Aorta (tissue), 5 donors: ENCODE measurements at regions not wholly inside any gene's neighbourhood (a gene's known extent, or its start where the extent isn't known, plus 50 kb on each side); places are given as distances from the start of the nearest gene placed in this dataset.

Experiments
- ATAC-seq: fragments of 200-7000 bp; cut with Tn5 transposase; one replicate; pipeline ENCODE4 v1.9.1; 2022; ENCODE audit warnings: moderate library complexity; ENCODE audit not compliant: low FRiP score
- DNase-seq, 2 donors: peaks; one replicate each; pipeline ENCODE4 v3.0.0-alpha.2; 2020
- H3K27ac ChIP-seq, 2 donors: one replicate each; pipeline ENCODE4 v1.5.1; 2013; ENCODE audit warnings: low read length in 2 of 2, mild to moderate bottlenecking in 2 of 2, moderate library complexity in 2 of 2, control low read depth in 1 of 2, inconsistent platforms in 1 of 2, low read depth in 1 of 2
- H3K27me3 ChIP-seq, 2 donors: one replicate each; pipeline ENCODE4 v1.6.1; 2013; ENCODE audit warnings: control low read depth in 1 of 2, low read length in 1 of 2, mild to moderate bottlenecking in 1 of 2, moderate library complexity in 1 of 2; ENCODE audit not compliant: insufficient read depth in 2 of 2, control insufficient read depth in 1 of 2
- H3K36me3 ChIP-seq, 2 donors: one replicate each; pipeline ENCODE4 v1.6.1; 2013; ENCODE audit warnings: control low read depth in 1 of 2, low read length in 1 of 2, mild to moderate bottlenecking in 1 of 2; ENCODE audit not compliant: insufficient read depth in 2 of 2, control insufficient read depth in 1 of 2
- H3K4me1 ChIP-seq, 2 donors: one replicate each; pipeline ENCODE4 v1.6.1; 2013; ENCODE audit warnings: low read length in 2 of 2, control low read depth in 1 of 2, mild to moderate bottlenecking in 1 of 2, moderate library complexity in 1 of 2; ENCODE audit not compliant: insufficient read depth in 2 of 2, control insufficient read depth in 1 of 2
- H3K4me3 ChIP-seq, 2 donors: one replicate each; pipeline ENCODE4 v1.5.1; 2013; ENCODE audit warnings: low read length in 2 of 2, control low read depth in 1 of 2, mild to moderate bottlenecking in 1 of 2
- H3K9me3 ChIP-seq: one replicate; pipeline ENCODE4 v1.6.1; 2013; ENCODE audit warnings: mild to moderate bottlenecking, low read length; ENCODE audit not compliant: control insufficient read depth
- WGBS, 2 donors: extraction: QIAGEN DNeasy Blood & Tissue Kit; methylation state at CpG; one replicate each; pipeline ENCODE4 v1.1.7; 2013; 5-methylcytosine and 5-hydroxymethylcytosine counted together
- intact Hi-C, 2 donors: fragments of 100-400 bp; cut with DNase I; formaldehyde crosslinking; loops; one replicate each; pipeline versions ENCODE4 v1.14.2 to v1.15.0; 2022
- donor health status: healthy with polysubstance abuse.
- donor health status: Bipolar disorder and iron deficiency.
- donor health status: DM: no; HTN: no; CAD: no.
- donor health status: DM: no; HTN: no; CAD: no.
- donor health status: DM: yes; HTN: yes; CAD: no.

- DNase-seq = no peak
- Histone ChIP-seq H3K27ac (no peak overlapping the region), H3K4me1 (no peaks in the 10 kb centered on the region), H3K4me3 (no peak overlapping the region), H3K36me3 (no peaks in the 10 kb centered on the region), H3K9me3 (no peaks in the 10 kb centered on the region), H3K27me3 (no peaks in the 10 kb centered on the region)
- no peak for ATAC-seq
- intact Hi-C loops = no loop called here
- 58 to 66% methylated on average over 1 of the region's 1 CpG for WGBS, 2 donors
Observed at GRCh38 chr1:80170811-80171485, 1164.4 kb upstream of the ADGRL4 start.

- H3K4me1 ChIP-seq = no peaks in the 10 kb centered on the region
Observed at GRCh38 chr1:80164150-80164549, 1157.6 kb upstream of the ADGRL4 start.

GRCh38 chr1:80163686-80164085 lies 1157.2 kb upstream of the ADGRL4 start:
- intact Hi-C loops = no loop called here
- Histone ChIP-seq H3K36me3 (no peaks in the 10 kb centered on the region), H3K27me3 (no peaks in the 10 kb centered on the region), H3K4me1 (no peaks in the 10 kb centered on the region), H3K27ac (no peak overlapping the region), H3K9me3 (no peaks in the 10 kb centered on the region), H3K4me3 (no peak overlapping the region)
- no peak for DNase-seq
- no peak for ATAC-seq
- 87 to 88% methylated on average over 6 of the region's 6 CpGs for WGBS, 2 donors

More at GRCh38 chr1:80164150-80164549, 1157.6 kb upstream of the ADGRL4 start:
- no peak overlapping the region for H3K27ac ChIP-seq
- no peaks in the 10 kb centered on the region for H3K36me3 ChIP-seq
- H3K4me3 ChIP-seq = no peak overlapping the region
- DNase-seq (no peak), ATAC-seq (no peak)
- H3K27me3 ChIP-seq = no peaks in the 10 kb centered on the region
- intact Hi-C loops = no loop called here
- H3K9me3 ChIP-seq = no peaks in the 10 kb centered on the region

GRCh38 chr1:80158771-80159170 lies 1152.2 kb upstream of the ADGRL4 start:
- no peaks in the 10 kb centered on the region for H3K9me3 ChIP-seq
- ATAC-seq (no peak), DNase-seq (no peak)
- WGBS, 2 donors = 76 to 89% methylated on average over 2 of the region's 2 CpGs
- H3K27me3 ChIP-seq = no peaks in the 10 kb centered on the region
- intact Hi-C loops = no loop called here
- H3K36me3 ChIP-seq = no peaks in the 10 kb centered on the region
- H3K4me1 ChIP-seq = no peaks in the 10 kb centered on the region
- H3K4me3 ChIP-seq = no peak overlapping the region
- no peak overlapping the region for H3K27ac ChIP-seq

GRCh38 chr1:80158266-80158665 lies 1151.7 kb upstream of the ADGRL4 start:
- 86 to 89% methylated on average over 4 of the region's 4 CpGs for WGBS, 2 donors
- Histone ChIP-seq H3K9me3 (no peaks in the 10 kb centered on the region), H3K27ac (no peak overlapping the region), H3K4me1 (no peaks in the 10 kb centered on the region), H3K27me3 (no peaks in the 10 kb centered on the region), H3K4me3 (no peak overlapping the region), H3K36me3 (no peaks in the 10 kb centered on the region)
- intact Hi-C loops = no loop called here
- ATAC-seq (no peak), DNase-seq (no peak)

GRCh38 chr1:80155371-80155770 lies 1148.8 kb upstream of the ADGRL4 start:
- DNase-seq = no peak
- H3K9me3 ChIP-seq = no peaks in the 10 kb centered on the region
- no peaks in the 10 kb centered on the region for H3K4me1 ChIP-seq
- no peak overlapping the region for H3K4me3 ChIP-seq
- H3K27me3 ChIP-seq = no peaks in the 10 kb centered on the region
- H3K36me3 ChIP-seq = no peaks in the 10 kb centered on the region
- H3K27ac ChIP-seq = no peak overlapping the region
- intact Hi-C loops = no loop called here
- WGBS, 2 donors = 47 to 50% methylated on average over 2 of the region's 2 CpGs
- no peak for ATAC-seq

- Histone ChIP-seq H3K27ac (no peak overlapping the region), H3K9me3 (no peaks in the 10 kb centered on the region), H3K4me1 (no peaks in the 10 kb centered on the region), H3K27me3 (no peaks in the 10 kb centered on the region), H3K36me3 (no peaks in the 10 kb centered on the region), H3K4me3 (no peak overlapping the region)
- DNase-seq (no peak), ATAC-seq (no peak)
- intact Hi-C loops = no loop called here
- 90 to 93% methylated on average over 5 of the region's 5 CpGs for WGBS, 2 donors
Observed at GRCh38 chr1:80154176-80154575, 1147.6 kb upstream of the ADGRL4 start.

- WGBS, 2 donors = 93 to 94% methylated on average over 4 of the region's 4 CpGs
- no peaks in the 10 kb centered on the region for H3K4me1 ChIP-seq
- H3K9me3 ChIP-seq = no peaks in the 10 kb centered on the region
- no peak overlapping the region for H3K27ac ChIP-seq
- no peaks in the 10 kb centered on the region for H3K27me3 ChIP-seq
- no peak for ATAC-seq
- DNase-seq = no peak
- no peak overlapping the region for H3K4me3 ChIP-seq
- H3K36me3 ChIP-seq = no peaks in the 10 kb centered on the region
- intact Hi-C loops = no loop called here
Observed at GRCh38 chr1:80153762-80154161, 1147.2 kb upstream of the ADGRL4 start.

GRCh38 chr1:80143361-80143760 lies 1136.8 kb upstream of the ADGRL4 start:
- WGBS, 2 donors = 0% methylated on average over 1 of the region's 1 CpG
- no peaks in the 10 kb centered on the region for H3K4me1 ChIP-seq
- no peak for DNase-seq
- no peaks in the 10 kb centered on the region for H3K36me3 ChIP-seq
- intact Hi-C loops = no loop called here
- no peak overlapping the region for H3K27ac ChIP-seq
- H3K9me3 ChIP-seq = peaks cover 3% of the 10 kb centered on the region
- no peaks in the 10 kb centered on the region for H3K27me3 ChIP-seq
- H3K4me3 ChIP-seq = no peak overlapping the region
- ATAC-seq = no peak
